HEK293 (cell line): ENCODE measurements at regions not wholly inside any gene's neighbourhood (a gene's known extent, or its start where the extent isn't known, plus 50 kb on each side); places are given as distances from the start of the nearest gene placed in this dataset.

Source experiments
- ZNF202 ChIP-seq: fragments of 450-650 bp; formaldehyde crosslinking; IDR thresholded peaks from 2 replicates; pipeline ENCODE4 v1.5.1; 2016; ENCODE audit warnings: missing biosample characterization, missing genetic modification characterization, borderline replicate concordance
- ZNF510 ChIP-seq: fragments of 450-650 bp; formaldehyde crosslinking; IDR thresholded peaks from 2 replicates; pipeline ENCODE4 v1.5.1; 2018; ENCODE audit warnings: mild to moderate bottlenecking, missing genetic modification characterization, missing biosample characterization; ENCODE audit not compliant: insufficient replicate concordance
- ZNF830 ChIP-seq: fragments of 450-650 bp; IDR thresholded peaks from 2 replicates; pipeline ENCODE4 v1.5.0; 2018; ENCODE audit warnings: missing biosample characterization, missing genetic modification characterization, low read depth, mild to moderate bottlenecking, moderate library complexity
- TF ChIP-seq, protein P1 (sequence below): fragments of 450-650 bp; formaldehyde crosslinking; IDR thresholded peaks from 2 replicates; pipeline ENCODE4 v1.5.1; 2016; ENCODE audit warnings: missing biosample characterization, missing genetic modification characterization
- TF ChIP-seq, protein P2 (sequence below): fragments of 450-650 bp; formaldehyde crosslinking; IDR thresholded peaks from 2 replicates; pipeline ENCODE4 v1.5.1; 2016; ENCODE audit warnings: missing biosample characterization, missing genetic modification characterization
- TF ChIP-seq, protein P3 (sequence below): fragments of 450-650 bp; formaldehyde crosslinking; IDR thresholded peaks from 2 replicates; pipeline ENCODE4 v1.5.1; 2016; ENCODE audit warnings: missing biosample characterization, missing genetic modification characterization

DNA sequence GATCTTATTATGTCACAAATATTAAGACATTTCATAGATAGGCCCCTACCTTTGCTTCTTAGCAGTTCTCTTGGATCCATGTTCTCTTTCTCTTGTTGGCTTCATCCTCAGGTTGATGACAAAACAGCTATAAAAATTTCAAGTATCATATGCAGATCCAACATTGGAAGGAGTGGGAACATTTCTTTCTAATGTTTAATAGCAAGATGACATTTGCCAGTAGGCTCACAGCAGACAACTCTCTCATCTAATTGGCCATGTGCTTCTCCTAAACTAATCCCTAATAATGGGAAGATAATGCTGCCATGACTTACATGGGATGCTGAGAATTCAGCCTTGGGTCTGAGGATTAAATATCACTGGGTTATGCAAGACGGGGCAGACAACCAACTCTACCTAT lies 485.5 kb upstream of the SEMA6A start:
- TF ChIP-seq ZNF510 (tag by site-specific recombination) (no peak), ZNF202 (tag by site-specific recombination) (no peak), ZNF830 (tag by site-specific recombination) (no peak)
- TF ChIP-seq, protein P1, sequence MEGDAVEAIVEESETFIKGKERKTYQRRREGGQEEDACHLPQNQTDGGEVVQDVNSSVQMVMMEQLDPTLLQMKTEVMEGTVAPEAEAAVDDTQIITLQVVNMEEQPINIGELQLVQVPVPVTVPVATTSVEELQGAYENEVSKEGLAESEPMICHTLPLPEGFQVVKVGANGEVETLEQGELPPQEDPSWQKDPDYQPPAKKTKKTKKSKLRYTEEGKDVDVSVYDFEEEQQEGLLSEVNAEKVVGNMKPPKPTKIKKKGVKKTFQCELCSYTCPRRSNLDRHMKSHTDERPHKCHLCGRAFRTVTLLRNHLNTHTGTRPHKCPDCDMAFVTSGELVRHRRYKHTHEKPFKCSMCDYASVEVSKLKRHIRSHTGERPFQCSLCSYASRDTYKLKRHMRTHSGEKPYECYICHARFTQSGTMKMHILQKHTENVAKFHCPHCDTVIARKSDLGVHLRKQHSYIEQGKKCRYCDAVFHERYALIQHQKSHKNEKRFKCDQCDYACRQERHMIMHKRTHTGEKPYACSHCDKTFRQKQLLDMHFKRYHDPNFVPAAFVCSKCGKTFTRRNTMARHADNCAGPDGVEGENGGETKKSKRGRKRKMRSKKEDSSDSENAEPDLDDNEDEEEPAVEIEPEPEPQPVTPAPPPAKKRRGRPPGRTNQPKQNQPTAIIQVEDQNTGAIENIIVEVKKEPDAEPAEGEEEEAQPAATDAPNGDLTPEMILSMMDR (tag by site-specific recombination): no peak
- TF ChIP-seq, protein P2, sequence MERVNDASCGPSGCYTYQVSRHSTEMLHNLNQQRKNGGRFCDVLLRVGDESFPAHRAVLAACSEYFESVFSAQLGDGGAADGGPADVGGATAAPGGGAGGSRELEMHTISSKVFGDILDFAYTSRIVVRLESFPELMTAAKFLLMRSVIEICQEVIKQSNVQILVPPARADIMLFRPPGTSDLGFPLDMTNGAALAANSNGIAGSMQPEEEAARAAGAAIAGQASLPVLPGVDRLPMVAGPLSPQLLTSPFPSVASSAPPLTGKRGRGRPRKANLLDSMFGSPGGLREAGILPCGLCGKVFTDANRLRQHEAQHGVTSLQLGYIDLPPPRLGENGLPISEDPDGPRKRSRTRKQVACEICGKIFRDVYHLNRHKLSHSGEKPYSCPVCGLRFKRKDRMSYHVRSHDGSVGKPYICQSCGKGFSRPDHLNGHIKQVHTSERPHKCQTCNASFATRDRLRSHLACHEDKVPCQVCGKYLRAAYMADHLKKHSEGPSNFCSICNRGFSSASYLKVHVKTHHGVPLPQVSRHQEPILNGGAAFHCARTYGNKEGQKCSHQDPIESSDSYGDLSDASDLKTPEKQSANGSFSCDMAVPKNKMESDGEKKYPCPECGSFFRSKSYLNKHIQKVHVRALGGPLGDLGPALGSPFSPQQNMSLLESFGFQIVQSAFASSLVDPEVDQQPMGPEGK (tag by site-specific recombination): no peak
- TF ChIP-seq, protein P3, sequence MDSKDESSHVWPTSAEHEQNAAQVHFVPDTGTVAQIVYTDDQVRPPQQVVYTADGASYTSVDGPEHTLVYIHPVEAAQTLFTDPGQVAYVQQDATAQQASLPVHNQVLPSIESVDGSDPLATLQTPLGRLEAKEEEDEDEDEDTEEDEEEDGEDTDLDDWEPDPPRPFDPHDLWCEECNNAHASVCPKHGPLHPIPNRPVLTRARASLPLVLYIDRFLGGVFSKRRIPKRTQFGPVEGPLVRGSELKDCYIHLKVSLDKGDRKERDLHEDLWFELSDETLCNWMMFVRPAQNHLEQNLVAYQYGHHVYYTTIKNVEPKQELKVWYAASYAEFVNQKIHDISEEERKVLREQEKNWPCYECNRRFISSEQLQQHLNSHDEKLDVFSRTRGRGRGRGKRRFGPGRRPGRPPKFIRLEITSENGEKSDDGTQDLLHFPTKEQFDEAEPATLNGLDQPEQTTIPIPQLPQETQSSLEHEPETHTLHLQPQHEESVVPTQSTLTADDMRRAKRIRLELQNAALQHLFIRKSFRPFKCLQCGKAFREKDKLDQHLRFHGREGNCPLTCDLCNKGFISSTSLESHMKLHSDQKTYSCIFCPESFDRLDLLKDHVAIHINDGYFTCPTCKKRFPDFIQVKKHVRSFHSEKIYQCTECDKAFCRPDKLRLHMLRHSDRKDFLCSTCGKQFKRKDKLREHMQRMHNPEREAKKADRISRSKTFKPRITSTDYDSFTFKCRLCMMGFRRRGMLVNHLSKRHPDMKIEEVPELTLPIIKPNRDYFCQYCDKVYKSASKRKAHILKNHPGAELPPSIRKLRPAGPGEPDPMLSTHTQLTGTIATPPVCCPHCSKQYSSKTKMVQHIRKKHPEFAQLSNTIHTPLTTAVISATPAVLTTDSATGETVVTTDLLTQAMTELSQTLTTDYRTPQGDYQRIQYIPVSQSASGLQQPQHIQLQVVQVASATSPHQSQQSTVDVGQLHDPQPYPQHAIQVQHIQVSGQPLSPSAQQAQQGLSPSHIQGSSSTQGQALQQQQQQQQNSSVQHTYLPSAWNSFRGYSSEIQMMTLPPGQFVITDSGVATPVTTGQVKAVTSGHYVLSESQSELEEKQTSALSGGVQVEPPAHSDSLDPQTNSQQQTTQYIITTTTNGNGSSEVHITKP (tag by site-specific recombination): no peak
